Osteocyte (in vitro differentiated cells): ENCODE measurements at regions not wholly inside any gene's neighbourhood (a gene's known extent, or its start where the extent isn't known, plus 50 kb on each side); places are given as distances from the start of the nearest gene placed in this dataset.
"Not testable (repeated sequence)": the region's sequence is repeated elsewhere in the genome, so short reads cannot be mapped to it uniquely, and the experiment has no call there.

Experiments used
- DNase-seq: peaks from one replicate; pipeline ENCODE4 v3.0.0; 2021; ENCODE audit warnings: mixed read lengths; ENCODE audit not compliant: unreplicated experiment; ENCODE audit errors: extremely low spot score
- H3K27ac Mint-ChIP-seq: one replicate; pipeline ENCODE4 v1.8.0; 2021; ENCODE audit warnings: mild to moderate bottlenecking, mixed read lengths; ENCODE audit not compliant: unreplicated experiment
- H3K27me3 Mint-ChIP-seq: one replicate; pipeline ENCODE4 v1.8.0; 2021; ENCODE audit warnings: mixed read lengths; ENCODE audit not compliant: unreplicated experiment
- H3K36me3 Mint-ChIP-seq: one replicate; pipeline ENCODE4 v1.8.0; 2021; ENCODE audit warnings: mixed read lengths; ENCODE audit not compliant: unreplicated experiment
- H3K4me1 Mint-ChIP-seq: one replicate; pipeline ENCODE4 v1.8.0; 2021; ENCODE audit warnings: mixed read lengths; ENCODE audit not compliant: unreplicated experiment
- H3K4me3 Mint-ChIP-seq: one replicate; pipeline ENCODE4 v1.8.0; 2021; ENCODE audit warnings: mild to moderate bottlenecking, moderate library complexity, mixed read lengths; ENCODE audit not compliant: unreplicated experiment
- H3K9me3 Mint-ChIP-seq: one replicate; pipeline ENCODE4 v1.8.0; 2021; ENCODE audit warnings: mixed read lengths; ENCODE audit not compliant: unreplicated experiment
- CTCF ChIP-seq: fragments of 200-600 bp; sonication (generic); IDR thresholded peaks from 2 replicates; pipeline ENCODE4 v1.5.0; 2021; ENCODE audit warnings: antibody characterized with exemption, mild to moderate bottlenecking, moderate library complexity

- Mint-ChIP-seq H3K36me3 (no peaks in the 10 kb centered on the region), H3K9me3 (peaks cover 7% of the 10 kb centered on the region), H3K4me1 (peaks cover 10% of the 10 kb centered on the region), H3K4me3 (no peak overlapping the region), H3K27me3 (no peaks in the 10 kb centered on the region), H3K27ac (no peak overlapping the region)
- no peak for DNase-seq
- TF ChIP-seq CTCF, result no peak
Observed at GRCh38 chr10:5576780-5577624, 52.2 kb downstream of the CALML3 start.

GRCh38 chr10:5580038-5580428 is 55.3 kb downstream of the CALML3 start:
- not testable (repeated sequence) for H3K9me3 Mint-ChIP-seq, H3K4me3 Mint-ChIP-seq, H3K36me3 Mint-ChIP-seq, H3K27ac Mint-ChIP-seq, DNase-seq, H3K27me3 Mint-ChIP-seq
- H3K4me1 Mint-ChIP-seq, result peaks cover 15% of the 10 kb centered on the region

GRCh38 chr10:5581670-5582566 is 57.2 kb downstream of the CALML3 start:
- TF ChIP-seq CTCF, result no peak
- no peaks in the 10 kb centered on the region for H3K27me3 Mint-ChIP-seq
- peaks cover 7% of the 10 kb centered on the region for H3K9me3 Mint-ChIP-seq
- H3K36me3 Mint-ChIP-seq, result no peaks in the 10 kb centered on the region
- peaks cover 21% of the 10 kb centered on the region for H3K4me1 Mint-ChIP-seq
- H3K27ac Mint-ChIP-seq, result no peak overlapping the region
- H3K4me3 Mint-ChIP-seq, result no peak overlapping the region
- no peak for DNase-seq

- Mint-ChIP-seq H3K4me3 (no peak overlapping the region), H3K36me3 (no peaks in the 10 kb centered on the region), H3K27me3 (no peaks in the 10 kb centered on the region), H3K9me3 (peaks cover 7% of the 10 kb centered on the region), H3K4me1 (peaks cover 24% of the 10 kb centered on the region), H3K27ac (no peak overlapping the region)
- DNase-seq, result no peak
- no peak for TF ChIP-seq CTCF
Observed at GRCh38 chr10:5582736-5583135, 58.0 kb downstream of the CALML3 start.

GRCh38 chr10:5583525-5584175 is 58.9 kb downstream of the CALML3 start:
- Mint-ChIP-seq H3K4me3 (no peak overlapping the region), H3K27me3 (no peaks in the 10 kb centered on the region), H3K36me3 (no peaks in the 10 kb centered on the region), H3K4me1 (peaks cover 25% of the 10 kb centered on the region), H3K9me3 (peaks cover 7% of the 10 kb centered on the region), H3K27ac (no peak overlapping the region)
- no peak for TF ChIP-seq CTCF
- DNase-seq, result no peak
